ENCODE measurements at regions not wholly inside any gene's neighbourhood (a gene's known extent, or its start where the extent isn't known, plus 50 kb on each side); places are given as distances from the start of the nearest gene placed in this dataset.

DNA sequence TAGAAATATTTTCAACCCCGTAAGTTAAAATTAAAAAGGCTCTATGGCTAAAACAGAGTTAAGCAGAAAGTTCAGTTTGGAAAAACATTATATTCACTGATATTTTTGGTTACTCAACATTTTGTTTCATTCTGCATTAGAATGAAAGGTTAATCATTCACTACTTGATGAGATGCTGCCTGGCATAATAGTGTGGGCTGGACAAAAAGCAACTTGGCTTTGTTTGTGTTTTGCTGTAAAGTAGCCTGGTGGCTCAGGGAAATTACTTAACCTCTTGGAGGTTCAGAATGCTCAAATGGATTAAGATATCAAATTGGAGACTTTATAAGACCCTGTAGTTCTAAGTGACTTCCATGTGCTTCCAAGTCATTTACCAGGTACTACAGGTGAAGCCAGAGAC is 367.4 kb upstream of the TRPC7 start:
- no peak for TF ChIP-seq ETS1 (IDR thresholded peaks at IDR 0.05)
- TF ChIP-seq ZNF114 (CRISPR knock-in tag; IDR thresholded peaks at IDR 0.05), result no peak
- TF ChIP-seq STAT1 (IDR thresholded peaks at IDR 0.05; ENCODE audit: unreplicated experiment), result no peak
- TF ChIP-seq, protein P1, sequence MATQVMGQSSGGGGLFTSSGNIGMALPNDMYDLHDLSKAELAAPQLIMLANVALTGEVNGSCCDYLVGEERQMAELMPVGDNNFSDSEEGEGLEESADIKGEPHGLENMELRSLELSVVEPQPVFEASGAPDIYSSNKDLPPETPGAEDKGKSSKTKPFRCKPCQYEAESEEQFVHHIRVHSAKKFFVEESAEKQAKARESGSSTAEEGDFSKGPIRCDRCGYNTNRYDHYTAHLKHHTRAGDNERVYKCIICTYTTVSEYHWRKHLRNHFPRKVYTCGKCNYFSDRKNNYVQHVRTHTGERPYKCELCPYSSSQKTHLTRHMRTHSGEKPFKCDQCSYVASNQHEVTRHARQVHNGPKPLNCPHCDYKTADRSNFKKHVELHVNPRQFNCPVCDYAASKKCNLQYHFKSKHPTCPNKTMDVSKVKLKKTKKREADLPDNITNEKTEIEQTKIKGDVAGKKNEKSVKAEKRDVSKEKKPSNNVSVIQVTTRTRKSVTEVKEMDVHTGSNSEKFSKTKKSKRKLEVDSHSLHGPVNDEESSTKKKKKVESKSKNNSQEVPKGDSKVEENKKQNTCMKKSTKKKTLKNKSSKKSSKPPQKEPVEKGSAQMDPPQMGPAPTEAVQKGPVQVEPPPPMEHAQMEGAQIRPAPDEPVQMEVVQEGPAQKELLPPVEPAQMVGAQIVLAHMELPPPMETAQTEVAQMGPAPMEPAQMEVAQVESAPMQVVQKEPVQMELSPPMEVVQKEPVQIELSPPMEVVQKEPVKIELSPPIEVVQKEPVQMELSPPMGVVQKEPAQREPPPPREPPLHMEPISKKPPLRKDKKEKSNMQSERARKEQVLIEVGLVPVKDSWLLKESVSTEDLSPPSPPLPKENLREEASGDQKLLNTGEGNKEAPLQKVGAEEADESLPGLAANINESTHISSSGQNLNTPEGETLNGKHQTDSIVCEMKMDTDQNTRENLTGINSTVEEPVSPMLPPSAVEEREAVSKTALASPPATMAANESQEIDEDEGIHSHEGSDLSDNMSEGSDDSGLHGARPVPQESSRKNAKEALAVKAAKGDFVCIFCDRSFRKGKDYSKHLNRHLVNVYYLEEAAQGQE (IDR thresholded peaks at IDR 0.05; ENCODE audit: unreplicated experiment), result no peak
- no peak for TF ChIP-seq JUNB (IDR thresholded peaks at IDR 0.05; ENCODE audit: unreplicated experiment)
- no peak for TF ChIP-seq NANOG (IDR thresholded peaks at IDR 0.05; ENCODE audit: borderline replicate concordance)
- TF ChIP-seq EZH2 (IDR thresholded peaks at IDR 0.05; ENCODE audit: low read depth, unreplicated experiment), result no peak
- no peak for TF ChIP-seq ZNF331 (CRISPR knock-in tag; IDR thresholded peaks at IDR 0.05; ENCODE audit: low read depth)
- no peak for TF ChIP-seq POLR2AphosphoS5 (IDR thresholded peaks at IDR 0.05; ENCODE audit: low read depth)
- no peak for TF ChIP-seq CTCF (conservative IDR thresholded peaks at IDR 0.05; ENCODE audit: low read depth in 2 of 2)
- TF ChIP-seq, protein P2, sequence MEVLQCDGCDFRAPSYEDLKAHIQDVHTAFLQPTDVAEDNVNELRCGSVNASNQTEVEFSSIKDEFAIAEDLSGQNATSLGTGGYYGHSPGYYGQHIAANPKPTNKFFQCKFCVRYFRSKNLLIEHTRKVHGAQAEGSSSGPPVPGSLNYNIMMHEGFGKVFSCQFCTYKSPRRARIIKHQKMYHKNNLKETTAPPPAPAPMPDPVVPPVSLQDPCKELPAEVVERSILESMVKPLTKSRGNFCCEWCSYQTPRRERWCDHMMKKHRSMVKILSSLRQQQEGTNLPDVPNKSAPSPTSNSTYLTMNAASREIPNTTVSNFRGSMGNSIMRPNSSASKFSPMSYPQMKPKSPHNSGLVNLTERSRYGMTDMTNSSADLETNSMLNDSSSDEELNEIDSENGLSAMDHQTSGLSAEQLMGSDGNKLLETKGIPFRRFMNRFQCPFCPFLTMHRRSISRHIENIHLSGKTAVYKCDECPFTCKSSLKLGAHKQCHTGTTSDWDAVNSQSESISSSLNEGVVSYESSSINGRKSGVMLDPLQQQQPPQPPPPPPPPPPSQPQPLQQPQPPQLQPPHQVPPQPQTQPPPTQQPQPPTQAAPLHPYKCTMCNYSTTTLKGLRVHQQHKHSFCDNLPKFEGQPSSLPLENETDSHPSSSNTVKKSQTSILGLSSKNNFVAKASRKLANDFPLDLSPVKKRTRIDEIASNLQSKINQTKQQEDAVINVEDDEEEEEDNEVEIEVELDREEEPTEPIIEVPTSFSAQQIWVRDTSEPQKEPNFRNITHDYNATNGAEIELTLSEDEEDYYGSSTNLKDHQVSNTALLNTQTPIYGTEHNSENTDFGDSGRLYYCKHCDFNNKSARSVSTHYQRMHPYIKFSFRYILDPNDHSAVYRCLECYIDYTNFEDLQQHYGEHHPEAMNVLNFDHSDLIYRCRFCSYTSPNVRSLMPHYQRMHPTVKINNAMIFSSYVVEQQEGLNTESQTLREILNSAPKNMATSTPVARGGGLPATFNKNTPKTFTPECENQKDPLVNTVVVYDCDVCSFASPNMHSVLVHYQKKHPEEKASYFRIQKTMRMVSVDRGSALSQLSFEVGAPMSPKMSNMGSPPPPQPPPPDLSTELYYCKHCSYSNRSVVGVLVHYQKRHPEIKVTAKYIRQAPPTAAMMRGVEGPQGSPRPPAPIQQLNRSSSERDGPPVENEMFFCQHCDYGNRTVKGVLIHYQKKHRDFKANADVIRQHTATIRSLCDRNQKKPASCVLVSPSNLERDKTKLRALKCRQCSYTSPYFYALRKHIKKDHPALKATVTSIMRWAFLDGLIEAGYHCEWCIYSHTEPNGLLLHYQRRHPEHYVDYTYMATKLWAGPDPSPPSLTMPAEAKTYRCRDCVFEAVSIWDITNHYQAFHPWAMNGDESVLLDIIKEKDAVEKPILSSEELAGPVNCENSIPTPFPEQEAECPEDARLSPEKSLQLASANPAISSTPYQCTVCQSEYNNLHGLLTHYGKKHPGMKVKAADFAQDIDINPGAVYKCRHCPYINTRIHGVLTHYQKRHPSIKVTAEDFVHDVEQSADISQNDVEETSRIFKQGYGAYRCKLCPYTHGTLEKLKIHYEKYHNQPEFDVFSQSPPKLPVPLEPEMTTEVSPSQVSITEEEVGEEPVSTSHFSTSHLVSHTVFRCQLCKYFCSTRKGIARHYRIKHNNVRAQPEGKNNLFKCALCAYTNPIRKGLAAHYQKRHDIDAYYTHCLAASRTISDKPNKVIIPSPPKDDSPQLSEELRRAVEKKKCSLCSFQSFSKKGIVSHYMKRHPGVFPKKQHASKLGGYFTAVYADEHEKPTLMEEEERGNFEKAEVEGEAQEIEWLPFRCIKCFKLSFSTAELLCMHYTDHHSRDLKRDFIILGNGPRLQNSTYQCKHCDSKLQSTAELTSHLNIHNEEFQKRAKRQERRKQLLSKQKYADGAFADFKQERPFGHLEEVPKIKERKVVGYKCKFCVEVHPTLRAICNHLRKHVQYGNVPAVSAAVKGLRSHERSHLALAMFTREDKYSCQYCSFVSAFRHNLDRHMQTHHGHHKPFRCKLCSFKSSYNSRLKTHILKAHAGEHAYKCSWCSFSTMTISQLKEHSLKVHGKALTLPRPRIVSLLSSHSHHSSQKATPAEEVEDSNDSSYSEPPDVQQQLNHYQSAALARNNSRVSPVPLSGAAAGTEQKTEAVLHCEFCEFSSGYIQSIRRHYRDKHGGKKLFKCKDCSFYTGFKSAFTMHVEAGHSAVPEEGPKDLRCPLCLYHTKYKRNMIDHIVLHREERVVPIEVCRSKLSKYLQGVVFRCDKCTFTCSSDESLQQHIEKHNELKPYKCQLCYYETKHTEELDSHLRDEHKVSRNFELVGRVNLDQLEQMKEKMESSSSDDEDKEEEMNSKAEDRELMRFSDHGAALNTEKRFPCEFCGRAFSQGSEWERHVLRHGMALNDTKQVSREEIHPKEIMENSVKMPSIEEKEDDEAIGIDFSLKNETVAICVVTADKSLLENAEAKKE (CRISPR knock-in tag; IDR thresholded peaks at IDR 0.05), result no peak
- TF ChIP-seq CREB1 (CRISPR knock-in tag; IDR thresholded peaks at IDR 0.05; ENCODE audit: low read depth), result no peak
- no peak for TF ChIP-seq EZH2phosphoT487 (IDR thresholded peaks at IDR 0.05; ENCODE audit: unreplicated experiment)
- DNase-seq (ENCODE audit: low spot score) (no peak), ATAC-seq (no peak)
- H3K9me2 ChIP-seq (ENCODE audit: insufficient read depth), result no peaks in the 10 kb centered on the region; the same call in 1 of the 2 replicates
- H3K36me3 ChIP-seq (ENCODE audit: insufficient read depth), result no peaks in the 10 kb centered on the region
- no peaks in the 10 kb centered on the region for H3K79me2 ChIP-seq (replicated peaks; ENCODE audit: insufficient read depth)
- H3K27ac ChIP-seq (ENCODE audit: low read depth), result no peak overlapping the region
- H3K4me1 ChIP-seq (ENCODE audit: insufficient read depth), result peaks cover 10% of the 10 kb centered on the region; the same call in 1 of the 2 replicates
- H3K27me3 Mint-ChIP-seq (ENCODE audit: insufficient read depth, low read depth, poor library complexity), result peaks cover 2% of the 10 kb centered on the region
- no peak overlapping the region for H3K27ac Mint-ChIP-seq
- H2AFZ ChIP-seq, result no peak overlapping the region
- H4K20me1 ChIP-seq (replicated peaks; ENCODE audit: insufficient read depth), result no peaks in the 10 kb centered on the region
- no peaks in the 10 kb centered on the region for H3F3A ChIP-seq (replicated peaks; ENCODE audit: low read depth)
- peaks cover 18% of the 10 kb centered on the region for H3K4me1 Mint-ChIP-seq
- peaks cover 13% of the 10 kb centered on the region for H3K36me3 Mint-ChIP-seq (ENCODE audit: low read depth)
- H3K27me3 ChIP-seq (ENCODE audit: insufficient read depth), result no peaks in the 10 kb centered on the region
- no peak overlapping the region for H3K4me3 Mint-ChIP-seq
- H3K4me3 ChIP-seq, result no peak overlapping the region
- H3K9me3 Mint-ChIP-seq, result peaks cover 5% of the 10 kb centered on the region; the same call in 2 of the 3 replicates
- H3K4me2 ChIP-seq, result no peak overlapping the region

Measured in GM23338 (cell line).